CD14-positive monocyte (primary cell): ENCODE measurements at regions not wholly inside any gene's neighbourhood (a gene's known extent, or its start where the extent isn't known, plus 50 kb on each side); places are given as distances from the start of the nearest gene placed in this dataset.

Experiments used
- DNase-seq, 3 donors: peaks; one replicate each; pipeline ENCODE4 v3.0.0-alpha.2; 2011 to 2022
- H2AFZ ChIP-seq: 2 replicates; pipeline ENCODE4 v1.6.0; 2012; ENCODE audit warnings: mild to moderate bottlenecking, low read depth, low read length, inconsistent platforms; ENCODE audit not compliant: insufficient read depth, poor library complexity, severe bottlenecking
- H3K27ac ChIP-seq, 2 donors: 1 replicate in 1 of 2; 2 replicates in 1 of 2; pipeline ENCODE4 v1.5.1; 2012 to 2013; ENCODE audit warnings: low read length in 2 of 2, control low read depth in 1 of 2, inconsistent platforms in 1 of 2, low read depth in 1 of 2, mild to moderate bottlenecking in 1 of 2
- H3K27me3 ChIP-seq, 2 donors: one replicate each; pipeline versions ENCODE4 v1.6.0 to v1.6.1; 2011 to 2013; ENCODE audit warnings: low read length in 2 of 2; ENCODE audit not compliant: control insufficient read depth in 2 of 2, insufficient read depth in 2 of 2
- H3K36me3 ChIP-seq, 2 donors: replicated peaks in 1 of 2; 1 replicate in 1 of 2; 2 replicates in 1 of 2; pipeline versions ENCODE4 v1.5.1 to v1.6.1; 2012 to 2013; ENCODE audit warnings: low read length in 2 of 2, control low read depth in 1 of 2, inconsistent platforms in 1 of 2, mild to moderate bottlenecking in 1 of 2; ENCODE audit not compliant: insufficient read depth in 2 of 2, control insufficient read depth in 1 of 2
- H3K4me1 ChIP-seq, 2 donors: 1 replicate in 1 of 2; 2 replicates in 1 of 2; pipeline versions ENCODE4 v1.5.1 to v1.6.1; 2012 to 2013; ENCODE audit warnings: low read length in 2 of 2, control low read depth in 1 of 2, inconsistent platforms in 1 of 2, mild to moderate bottlenecking in 1 of 2, moderate library complexity in 1 of 2; ENCODE audit not compliant: insufficient read depth in 2 of 2, control insufficient read depth in 1 of 2
- H3K4me2 ChIP-seq: replicated peaks from 2 replicates; pipeline ENCODE3; 2012; ENCODE audit warnings: low read length, moderate library complexity, mild to moderate bottlenecking; ENCODE audit not compliant: poor library complexity, severe bottlenecking; ENCODE audit errors: extremely low read depth
- H3K4me3 ChIP-seq, 3 experiments: fragments of 200-600 bp in 1 of 3; sonication (generic) in 1 of 3; replicated peaks in 1 of 3; 1 replicate in 2 of 3; 2 replicates in 1 of 3; pipeline ENCODE4 v1.5.1; 2011 to 2013; ENCODE audit warnings: low read length in 3 of 3, mild to moderate bottlenecking in 3 of 3, control low read depth in 2 of 3, low read depth in 2 of 3, inconsistent platforms in 1 of 3, moderate library complexity in 1 of 3
- H3K79me2 ChIP-seq: 2 replicates; pipeline ENCODE4 v1.6.0; 2012; ENCODE audit warnings: mild to moderate bottlenecking, control low read depth, inconsistent platforms, low read length, moderate library complexity; ENCODE audit not compliant: insufficient read depth
- H3K9ac ChIP-seq: 2 replicates; pipeline ENCODE4 v1.6.0; 2017; ENCODE audit warnings: low read length, mild to moderate bottlenecking; ENCODE audit not compliant: insufficient read depth, poor library complexity, severe bottlenecking
- H3K9me3 ChIP-seq, 2 donors: replicated peaks in 1 of 2; 1 replicate in 1 of 2; 2 replicates in 1 of 2; pipeline versions ENCODE4 v1.5.1 to v1.6.1; 2012 to 2013; ENCODE audit warnings: low read length in 2 of 2, control low read depth in 1 of 2; ENCODE audit not compliant: control insufficient read depth in 1 of 2, insufficient read depth in 1 of 2
- H4K20me1 ChIP-seq: 2 replicates; pipeline ENCODE4 v1.6.0; 2012; ENCODE audit warnings: mild to moderate bottlenecking, low read length, control low read depth, moderate library complexity; ENCODE audit not compliant: insufficient read depth
- H3K27ac Mint-ChIP-seq, 7 donors: one replicate each; pipeline ENCODE4 v1.8.0; 2020; ENCODE audit warnings: mild to moderate bottlenecking in 7 of 7, mixed read lengths in 7 of 7, moderate library complexity in 6 of 7, inconsistent platforms in 2 of 7
- H3K27me3 Mint-ChIP-seq, 3 donors: one replicate each; pipeline ENCODE4 v1.8.0; 2021 to 2022; ENCODE audit warnings: low read depth in 3 of 3, mild to moderate bottlenecking in 3 of 3, mixed read lengths in 3 of 3, moderate library complexity in 3 of 3, inconsistent platforms in 1 of 3
- H3K36me3 Mint-ChIP-seq, 2 donors: one replicate each; pipeline ENCODE4 v1.8.0; 2020; ENCODE audit warnings: mixed read lengths in 2 of 2, inconsistent platforms in 1 of 2, mild to moderate bottlenecking in 1 of 2
- H3K4me1 Mint-ChIP-seq: one replicate; pipeline ENCODE4 v1.8.0; 2020; ENCODE audit warnings: mild to moderate bottlenecking, mixed read lengths
- H3K4me3 Mint-ChIP-seq, 2 donors: one replicate each; pipeline ENCODE4 v1.8.0; 2020; ENCODE audit warnings: mild to moderate bottlenecking in 2 of 2, mixed read lengths in 2 of 2, moderate library complexity in 1 of 2
- H3K9me3 Mint-ChIP-seq, 7 donors: one replicate each; pipeline ENCODE4 v1.8.0; 2020 to 2022; ENCODE audit warnings: mixed read lengths in 7 of 7, mild to moderate bottlenecking in 6 of 7, moderate library complexity in 6 of 7, inconsistent platforms in 2 of 7
- WGBS: methylation state at CpG from one replicate; pipeline ENCODE4 v1.1.5; 2013; ENCODE audit warnings: missing lambda C conversion rate; ENCODE audit not compliant: insufficient coverage; 5-methylcytosine and 5-hydroxymethylcytosine counted together
- intact Hi-C, 2 donors: fragments of 100-400 bp; cut with micrococcal nuclease; formaldehyde crosslinking; loops; one replicate each; pipeline versions ENCODE4 v1.15.0 to v1.15.1; 2023
- TF ChIP-seq, protein P1 (sequence below): fragments of 200-600 bp; IDR thresholded peaks from one replicate; pipeline ENCODE4 v1.8.0; 2022; ENCODE audit warnings: antibody characterized with exemption, mild to moderate bottlenecking

DNA sequence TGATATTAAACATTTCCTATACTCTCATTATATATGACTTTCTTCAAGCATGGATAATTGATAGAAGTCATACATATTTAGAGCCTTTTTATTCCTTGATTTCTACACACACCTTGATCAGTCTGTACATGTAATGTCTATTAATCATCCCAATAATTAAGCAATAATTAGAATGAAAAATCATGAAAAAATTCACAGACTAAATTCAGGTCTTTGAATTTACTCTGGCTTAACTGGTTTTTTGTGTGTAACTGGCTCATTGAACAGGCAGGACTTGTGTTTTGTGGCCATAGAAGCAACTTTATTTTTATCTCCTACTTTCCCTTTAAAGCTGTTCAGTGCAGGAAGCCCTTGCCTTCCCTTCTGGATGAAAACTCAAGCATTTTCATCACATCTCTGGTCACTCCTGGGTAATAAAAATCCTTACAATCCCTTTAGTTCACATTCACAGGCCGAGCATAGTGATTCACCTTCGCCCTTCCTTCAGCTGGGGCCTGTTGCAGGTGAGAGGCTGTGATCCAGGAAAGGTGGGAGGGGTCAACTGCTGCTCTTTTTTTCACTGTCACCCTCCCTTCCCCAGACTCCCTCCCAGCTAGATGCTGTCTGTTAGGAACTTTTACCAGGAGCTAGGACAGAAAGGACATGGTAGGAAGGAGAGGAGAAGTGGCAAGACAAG is 58.0 kb upstream of the ITSN2 start:
- Mint-ChIP-seq H3K4me3 (no peak overlapping the region), H3K27ac (no peak overlapping the region), H3K9me3 (peaks cover 0 to 4% (median 0%) of the 10 kb centered on the region in 7 donors), H3K27me3 (peaks cover 0 to 1% (median 0%) of the 10 kb centered on the region in 3 donors), H3K4me1 (peaks cover 5% of the 10 kb centered on the region), H3K36me3 (no peaks in the 10 kb centered on the region)
- no peak for DNase-seq
- no peaks in the 10 kb centered on the region for H4K20me1 ChIP-seq
- H3K4me1 ChIP-seq = peaks cover 0 to 2% of the 10 kb centered on the region in 2 donors
- TF ChIP-seq, protein P1, sequence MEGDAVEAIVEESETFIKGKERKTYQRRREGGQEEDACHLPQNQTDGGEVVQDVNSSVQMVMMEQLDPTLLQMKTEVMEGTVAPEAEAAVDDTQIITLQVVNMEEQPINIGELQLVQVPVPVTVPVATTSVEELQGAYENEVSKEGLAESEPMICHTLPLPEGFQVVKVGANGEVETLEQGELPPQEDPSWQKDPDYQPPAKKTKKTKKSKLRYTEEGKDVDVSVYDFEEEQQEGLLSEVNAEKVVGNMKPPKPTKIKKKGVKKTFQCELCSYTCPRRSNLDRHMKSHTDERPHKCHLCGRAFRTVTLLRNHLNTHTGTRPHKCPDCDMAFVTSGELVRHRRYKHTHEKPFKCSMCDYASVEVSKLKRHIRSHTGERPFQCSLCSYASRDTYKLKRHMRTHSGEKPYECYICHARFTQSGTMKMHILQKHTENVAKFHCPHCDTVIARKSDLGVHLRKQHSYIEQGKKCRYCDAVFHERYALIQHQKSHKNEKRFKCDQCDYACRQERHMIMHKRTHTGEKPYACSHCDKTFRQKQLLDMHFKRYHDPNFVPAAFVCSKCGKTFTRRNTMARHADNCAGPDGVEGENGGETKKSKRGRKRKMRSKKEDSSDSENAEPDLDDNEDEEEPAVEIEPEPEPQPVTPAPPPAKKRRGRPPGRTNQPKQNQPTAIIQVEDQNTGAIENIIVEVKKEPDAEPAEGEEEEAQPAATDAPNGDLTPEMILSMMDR = no peak
- H3K79me2 ChIP-seq = no peaks in the 10 kb centered on the region
- H3K27ac ChIP-seq = no peak overlapping the region
- WGBS = no CpG with 5 or more reads among the region's 2 CpGs
- no peaks in the 10 kb centered on the region for H3K36me3 ChIP-seq
- H3K4me3 ChIP-seq = no peak overlapping the region
- no peak overlapping the region for H3K9ac ChIP-seq
- intact Hi-C loops = no loop called here
- no peak overlapping the region for H3K4me2 ChIP-seq
- no peaks in the 10 kb centered on the region for H3K27me3 ChIP-seq
- H2AFZ ChIP-seq = no peak overlapping the region
- no peaks in the 10 kb centered on the region for H3K9me3 ChIP-seq

DNA sequence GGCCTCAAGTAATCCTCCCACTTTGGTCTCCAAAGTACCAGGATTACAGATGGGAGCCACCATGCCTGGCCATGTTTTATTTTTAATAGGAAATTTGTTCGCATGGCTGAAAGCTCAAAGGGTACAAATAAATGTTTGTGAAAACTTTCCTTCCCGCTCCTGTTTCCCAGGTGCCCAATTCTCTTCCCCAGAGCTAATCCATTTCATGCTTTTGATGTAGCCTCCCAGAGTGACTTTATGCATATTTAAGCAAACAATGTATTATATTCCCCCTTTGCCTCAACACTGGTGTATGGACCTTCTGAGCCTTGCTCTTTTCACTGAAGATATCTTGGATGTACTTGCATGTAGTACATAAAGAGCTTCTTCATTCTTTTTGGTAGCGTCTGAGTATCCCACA is 52.5 kb upstream of the ITSN2 start:
- H3K79me2 ChIP-seq = no peaks in the 10 kb centered on the region
- no peak overlapping the region for H2AFZ ChIP-seq
- no peaks in the 10 kb centered on the region for H4K20me1 ChIP-seq
- no peak overlapping the region for H3K27ac Mint-ChIP-seq
- no peak overlapping the region for H3K4me3 ChIP-seq
- H3K9me3 ChIP-seq = no peaks in the 10 kb centered on the region
- no peaks in the 10 kb centered on the region for H3K4me1 ChIP-seq
- WGBS = no CpG with 5 or more reads among the region's 3 CpGs
- H3K9ac ChIP-seq = no peak overlapping the region
- peaks cover 0 to 2% (median 0%) of the 10 kb centered on the region in 7 donors for H3K9me3 Mint-ChIP-seq
- H3K27me3 Mint-ChIP-seq = peaks cover 0 to 3% (median 1%) of the 10 kb centered on the region in 3 donors
- H3K27me3 ChIP-seq = peaks cover 0 to 4% of the 10 kb centered on the region in 2 donors
- intact Hi-C loops = loop anchor here in 1 of 2 donors (5.0 kb wide), 1 partner anchor 714 kb away; no protein-coding TSS in a partner anchor
- H3K4me2 ChIP-seq = no peak overlapping the region
- H3K4me1 Mint-ChIP-seq = no peaks in the 10 kb centered on the region
- H3K27ac ChIP-seq = no peak overlapping the region
- TF ChIP-seq, protein P1 = no peak
- no peaks in the 10 kb centered on the region for H3K36me3 ChIP-seq
- no peaks in the 10 kb centered on the region for H3K36me3 Mint-ChIP-seq
- H3K4me3 Mint-ChIP-seq = no peak overlapping the region
- DNase-seq = no peak
